A549 (cell line): ENCODE measurements at regions not wholly inside any gene's neighbourhood (a gene's known extent, or its start where the extent isn't known, plus 50 kb on each side); places are given as distances from the start of the nearest gene placed in this dataset.

ENCODE experiments used
- ATAC-seq, 2 experiments: fragments of 200-7000 bp in 1 of 2; fragments of >200 bp in 1 of 2; cut with Nextera tagmentation in 1 of 2; cut with Tn5 transposase in 1 of 2; 3 replicates each; pipeline versions ENCODE4 v1.8.0 to v1.9.1; 2018 to 2020; ENCODE audit warnings: mild to moderate bottlenecking in 1 of 2, moderate library complexity in 1 of 2
- CTCF ChIA-PET: fragments of 300-600 bp; sonication (Branson Sonifier 250); formaldehyde crosslinking; extraction: SDS; loops from one replicate; lab custom pipeline; 2021; ENCODE audit warnings: antibody characterized with exemption, inconsistent platforms; lab: Yijun Ruan, JAX
- POLR2A ChIA-PET: fragments of 350-600 bp; formaldehyde crosslinking; extraction: SDS; loops from one replicate; lab custom pipeline; 2021; ENCODE audit warnings: antibody characterized with exemption, inconsistent platforms; lab: Yijun Ruan, JAX
- DNase-seq, 2 experiments: peaks; one replicate each; pipeline versions ENCODE4 v3.0.0 to v3.0.0-alpha.2; 2011 to 2016; ENCODE audit warnings: low read depth in 1 of 2, low spot score in 1 of 2
- FAIRE-seq: peaks from 2 replicates; lab custom pipeline; 2011; peaks lifted over from hg19 to GRCh38; lab: Jason Lieb, UNC
- H3K27ac ChIP-seq, 2 experiments: fragments of >200 bp; sonication (Bioruptor Twin); formaldehyde crosslinking; 3 replicates each; pipeline ENCODE4 v1.5.1; 2016 to 2017
- H3K4me1 ChIP-seq: fragments of >200 bp; sonication (Bioruptor Twin); formaldehyde crosslinking; 3 replicates; pipeline ENCODE4 v1.6.1; 2016
- H3K4me2 ChIP-seq: fragments of >200 bp; sonication (Bioruptor Twin); formaldehyde crosslinking; 3 replicates; pipeline ENCODE4 v1.6.1; 2016
- H3K4me3 ChIP-seq: fragments of >200 bp; sonication (Bioruptor Twin); formaldehyde crosslinking; 3 replicates; pipeline ENCODE4 v1.5.1; 2016
- H3K9me3 ChIP-seq: fragments of >200 bp; sonication (Bioruptor Twin); formaldehyde crosslinking; 3 replicates; pipeline ENCODE4 v1.6.1; 2016
- BHLHE40 ChIP-seq: IDR thresholded peaks from 2 replicates; pipeline ENCODE4 v1.6.1; 2012; ENCODE audit warnings: low read depth, low read length, inconsistent platforms
- CEBPB ChIP-seq, 2 experiments: fragments of >200 bp in 1 of 2; sonication (Bioruptor Twin) in 1 of 2; formaldehyde crosslinking in 1 of 2; IDR thresholded peaks; 2 replicates each; pipeline ENCODE4 v1.6.1; 2012 to 2016
- CHD2 ChIP-seq: fragments of 150-350 bp; IDR thresholded peaks from 2 replicates; pipeline ENCODE4 v1.6.1; 2014; ENCODE audit warnings: low read length; ENCODE audit not compliant: partially characterized antibody
- EHF ChIP-seq: fragments of 250-450 bp; sonication (Bioruptor Pico); IDR thresholded peaks from 2 replicates; pipeline ENCODE4 v1.5.0; 2020; ENCODE audit warnings: mild to moderate bottlenecking
- EHMT2 ChIP-seq: fragments of 200-600 bp; sonication (generic); IDR thresholded peaks from 2 replicates; pipeline ENCODE4 v1.6.1; 2016; ENCODE audit warnings: antibody characterized with exemption, low read depth, mild to moderate bottlenecking, moderate library complexity
- EP300 ChIP-seq, 2 experiments: fragments of >200 bp; sonication (Bioruptor Twin); formaldehyde crosslinking; IDR thresholded peaks; 2 replicates in 1 of 2; 3 replicates in 1 of 2; pipeline ENCODE4 v1.6.1; 2016 to 2017
- ESRRA ChIP-seq: fragments of 150-350 bp; IDR thresholded peaks from 2 replicates; pipeline ENCODE4 v1.6.1; 2014; ENCODE audit warnings: mild to moderate bottlenecking, low read length, borderline replicate concordance
- FOXS1 ChIP-seq: fragments of 250-450 bp; sonication (Bioruptor Pico); IDR thresholded peaks from 2 replicates; pipeline ENCODE4 v1.5.0; 2020; ENCODE audit warnings: mild to moderate bottlenecking, moderate library complexity
- HDAC2 ChIP-seq: fragments of 200-600 bp; sonication (generic); IDR thresholded peaks from 2 replicates; pipeline ENCODE4 v1.6.1; 2016
- HEYL ChIP-seq: fragments of 250-450 bp; sonication (Bioruptor Pico); IDR thresholded peaks from 2 replicates; pipeline ENCODE4 v1.8.0; 2021; ENCODE audit warnings: mild to moderate bottlenecking, moderate library complexity
- HOXA7 ChIP-seq: fragments of 250-450 bp; sonication (Bioruptor Pico); IDR thresholded peaks from 2 replicates; pipeline ENCODE4 v1.5.0; 2020; ENCODE audit warnings: mild to moderate bottlenecking, moderate library complexity
- HOXB13 ChIP-seq: fragments of 250-450 bp; sonication (Bioruptor Pico); IDR thresholded peaks from 2 replicates; pipeline ENCODE4 v1.5.0; 2020; ENCODE audit warnings: low read depth, mild to moderate bottlenecking, moderate library complexity
- JUN ChIP-seq, 2 experiments: fragments of >200 bp; sonication (Bioruptor Twin); formaldehyde crosslinking; IDR thresholded peaks; 2 replicates in 1 of 2; 3 replicates in 1 of 2; pipeline ENCODE4 v1.6.1; 2016 to 2017
- KDM1A ChIP-seq: fragments of 200-600 bp; sonication (generic); IDR thresholded peaks from 2 replicates; pipeline ENCODE4 v1.6.1; 2016; ENCODE audit warnings: low read depth, mild to moderate bottlenecking
- MAZ ChIP-seq: fragments of 150-350 bp; IDR thresholded peaks from 2 replicates; pipeline ENCODE4 v1.6.1; 2014; ENCODE audit warnings: antibody characterized with exemption, low read depth, low read length, borderline replicate concordance
- MYC ChIP-seq: IDR thresholded peaks from 2 replicates; pipeline ENCODE4 v1.6.1; 2012; ENCODE audit warnings: mild to moderate bottlenecking, inconsistent platforms, low read length, improper control_type of control experiment, borderline replicate concordance
- NPAS2 ChIP-seq: fragments of 250-450 bp; sonication (Bioruptor Pico); IDR thresholded peaks from 2 replicates; pipeline ENCODE4 v1.8.0; 2022; ENCODE audit warnings: mild to moderate bottlenecking, moderate library complexity, borderline replicate concordance
- PHF8 ChIP-seq: fragments of 200-600 bp; sonication (generic); IDR thresholded peaks from 2 replicates; pipeline ENCODE4 v1.6.1; 2016; ENCODE audit warnings: low read depth, mild to moderate bottlenecking, antibody characterized with exemption, moderate library complexity, borderline replicate concordance
- POLR2A ChIP-seq: IDR thresholded peaks from 2 replicates; pipeline ENCODE4 v1.6.1; 2012; ENCODE audit warnings: mild to moderate bottlenecking, low read length
- SREBF2 ChIP-seq: fragments of 450-650 bp; IDR thresholded peaks from 2 replicates; pipeline ENCODE4 v1.6.1; 2014; ENCODE audit warnings: mild to moderate bottlenecking, moderate library complexity
- TP53 ChIP-seq: fragments of 250-450 bp; sonication (Bioruptor Pico); IDR thresholded peaks from 2 replicates; pipeline ENCODE4 v1.5.0; 2021; ENCODE audit warnings: mild to moderate bottlenecking, moderate library complexity
- ZC3H11A ChIP-seq: fragments of 450-650 bp; IDR thresholded peaks from 2 replicates; pipeline ENCODE4 v1.6.1; 2014; ENCODE audit warnings: antibody characterized with exemption, mild to moderate bottlenecking
- ZSCAN20 ChIP-seq: fragments of 250-450 bp; sonication (Bioruptor Pico); IDR thresholded peaks from 2 replicates; pipeline ENCODE4 v1.8.0; 2022; ENCODE audit warnings: mild to moderate bottlenecking, moderate library complexity
- WGBS: methylation state at CpG from one replicate; pipeline ENCODE4 v1.1.6; 2017; ENCODE audit errors: missing lambda C conversion rate; 5-methylcytosine and 5-hydroxymethylcytosine counted together
- TF ChIP-seq, protein P1 (sequence below): fragments of >200 bp; sonication (Bioruptor Twin); formaldehyde crosslinking; IDR thresholded peaks from 2 replicates; pipeline ENCODE4 v1.6.1; 2016
- TF ChIP-seq, protein P2 (sequence below): fragments of >200 bp; sonication (Bioruptor Twin); formaldehyde crosslinking; IDR thresholded peaks from 3 replicates; pipeline ENCODE4 v1.5.1; 2016
- TF ChIP-seq, protein P3 (sequence below): fragments of >200 bp; sonication (Bioruptor Twin); formaldehyde crosslinking; IDR thresholded peaks from 3 replicates; pipeline ENCODE4 v1.6.1; 2016
- TF ChIP-seq, protein P4 (sequence below): fragments of 250-450 bp; sonication (Bioruptor Pico); IDR thresholded peaks from 2 replicates; pipeline ENCODE4 v1.5.0; 2021; ENCODE audit warnings: mild to moderate bottlenecking, moderate library complexity, borderline replicate concordance
- TF ChIP-seq, protein P5 (sequence below): fragments of 250-450 bp; sonication (Bioruptor Pico); IDR thresholded peaks from 2 replicates; pipeline ENCODE4 v1.5.0; 2020; ENCODE audit warnings: low read depth, mild to moderate bottlenecking, moderate library complexity
- TF ChIP-seq, protein P6 (sequence below): IDR thresholded peaks from 2 replicates; pipeline ENCODE4 v1.6.1; 2012; ENCODE audit warnings: low read depth, borderline replicate concordance
- TF ChIP-seq, protein P7 (sequence below): IDR thresholded peaks from 2 replicates; pipeline ENCODE4 v1.6.1; 2012

DNA sequence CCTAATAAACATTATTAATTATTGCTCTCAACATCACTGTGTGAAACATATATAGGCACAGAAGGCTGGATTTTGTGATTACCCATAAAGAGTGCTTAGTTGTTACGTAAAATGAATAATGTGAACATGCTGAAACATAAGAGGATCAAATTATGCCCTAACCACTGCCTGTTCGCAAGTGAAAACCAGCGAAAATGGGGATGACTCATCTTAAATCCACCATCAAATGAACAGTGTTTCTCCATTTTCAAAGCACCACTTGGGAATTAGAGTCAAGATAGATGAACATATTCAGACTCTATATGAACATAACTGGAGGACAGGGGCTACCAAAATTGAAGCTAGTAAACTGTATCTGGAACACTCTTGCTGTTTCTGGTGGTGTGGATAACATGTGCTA lies 386.2 kb downstream of the HHIPL2 start:
- no peak for ATAC-seq
- POLR2A ChIA-PET = no interaction called here
- Histone ChIP-seq H3K4me1 (no peaks in the 10 kb centered on the region), H3K4me3 (no peak overlapping the region), H3K9me3 (no peaks in the 10 kb centered on the region), H3K4me2 (no peak overlapping the region), H3K27ac (no peak overlapping the region)
- CTCF ChIA-PET = interaction anchor here (1.3 to 1.9 kb wide), 2 partner anchors 10 to 294 kb away, joined by 3 to 6 read pairs; no protein-coding TSS in a partner anchor
- FAIRE-seq = no peak
- DNase-seq = no peak
- TF ChIP-seq ESRRA (no peak), CHD2 (no peak), HOXA7 (no peak), ZC3H11A (no peak), EHMT2 (no peak)
- TF ChIP-seq, protein P1, sequence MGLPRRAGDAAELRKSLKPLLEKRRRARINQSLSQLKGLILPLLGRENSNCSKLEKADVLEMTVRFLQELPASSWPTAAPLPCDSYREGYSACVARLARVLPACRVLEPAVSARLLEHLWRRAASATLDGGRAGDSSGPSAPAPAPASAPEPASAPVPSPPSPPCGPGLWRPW = no peak
- TF ChIP-seq, protein P2, sequence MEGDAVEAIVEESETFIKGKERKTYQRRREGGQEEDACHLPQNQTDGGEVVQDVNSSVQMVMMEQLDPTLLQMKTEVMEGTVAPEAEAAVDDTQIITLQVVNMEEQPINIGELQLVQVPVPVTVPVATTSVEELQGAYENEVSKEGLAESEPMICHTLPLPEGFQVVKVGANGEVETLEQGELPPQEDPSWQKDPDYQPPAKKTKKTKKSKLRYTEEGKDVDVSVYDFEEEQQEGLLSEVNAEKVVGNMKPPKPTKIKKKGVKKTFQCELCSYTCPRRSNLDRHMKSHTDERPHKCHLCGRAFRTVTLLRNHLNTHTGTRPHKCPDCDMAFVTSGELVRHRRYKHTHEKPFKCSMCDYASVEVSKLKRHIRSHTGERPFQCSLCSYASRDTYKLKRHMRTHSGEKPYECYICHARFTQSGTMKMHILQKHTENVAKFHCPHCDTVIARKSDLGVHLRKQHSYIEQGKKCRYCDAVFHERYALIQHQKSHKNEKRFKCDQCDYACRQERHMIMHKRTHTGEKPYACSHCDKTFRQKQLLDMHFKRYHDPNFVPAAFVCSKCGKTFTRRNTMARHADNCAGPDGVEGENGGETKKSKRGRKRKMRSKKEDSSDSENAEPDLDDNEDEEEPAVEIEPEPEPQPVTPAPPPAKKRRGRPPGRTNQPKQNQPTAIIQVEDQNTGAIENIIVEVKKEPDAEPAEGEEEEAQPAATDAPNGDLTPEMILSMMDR = no peak
- WGBS = 50% methylated on average over 3 of the region's 3 CpGs

DNA sequence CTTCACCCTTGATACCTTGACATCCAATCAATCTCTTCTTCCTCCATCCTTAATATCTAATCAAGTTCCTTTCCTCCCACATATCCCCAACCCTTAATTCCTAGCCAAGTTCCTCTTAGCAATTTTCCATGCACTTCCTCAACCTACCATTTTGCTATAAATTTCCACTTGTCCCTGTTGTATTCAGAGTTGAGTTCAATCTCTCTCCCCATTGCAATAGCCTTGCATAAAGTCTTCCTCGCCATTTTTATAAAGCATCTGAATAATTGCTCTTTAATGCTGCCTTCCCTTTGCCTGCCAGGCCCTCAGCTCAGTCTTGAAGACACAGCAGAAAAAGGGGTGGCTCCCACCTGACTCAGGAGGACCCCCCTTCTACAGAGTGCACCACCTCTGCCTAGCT lies 390.3 kb downstream of the HHIPL2 start:
- ChIA-PET CTCF (interaction anchor here (1.0 kb wide), 1 partner anchor 297 kb away, joined by 3 read pairs; no protein-coding TSS in a partner anchor), POLR2A (no interaction called here)
- FAIRE-seq = no peak

DNA sequence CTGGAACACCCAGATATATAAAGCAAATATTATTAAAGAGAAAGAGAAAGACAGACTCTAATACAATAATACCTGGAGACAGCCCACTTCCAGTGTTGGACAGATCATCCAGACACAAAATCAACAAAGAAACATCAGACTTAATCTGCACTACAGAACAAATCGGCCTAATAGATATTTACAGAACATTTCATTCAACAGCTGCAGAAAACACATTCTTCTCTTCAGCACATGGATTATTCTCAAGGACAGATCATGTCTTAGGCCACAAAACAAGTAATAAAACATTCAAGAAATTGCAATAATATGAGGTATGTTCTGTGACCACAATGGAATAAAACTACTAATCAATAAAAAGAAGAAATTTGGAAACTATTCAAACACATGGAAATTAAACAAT lies 398.3 kb upstream of the DUSP10 start:
- no peak for DNase-seq
- Histone ChIP-seq H3K27ac (no peak overlapping the region), H3K4me3 (no peak overlapping the region), H3K4me1 (no peaks in the 10 kb centered on the region), H3K4me2 (no peak overlapping the region), H3K9me3 (no peaks in the 10 kb centered on the region)
- TF ChIP-seq, protein P3, sequence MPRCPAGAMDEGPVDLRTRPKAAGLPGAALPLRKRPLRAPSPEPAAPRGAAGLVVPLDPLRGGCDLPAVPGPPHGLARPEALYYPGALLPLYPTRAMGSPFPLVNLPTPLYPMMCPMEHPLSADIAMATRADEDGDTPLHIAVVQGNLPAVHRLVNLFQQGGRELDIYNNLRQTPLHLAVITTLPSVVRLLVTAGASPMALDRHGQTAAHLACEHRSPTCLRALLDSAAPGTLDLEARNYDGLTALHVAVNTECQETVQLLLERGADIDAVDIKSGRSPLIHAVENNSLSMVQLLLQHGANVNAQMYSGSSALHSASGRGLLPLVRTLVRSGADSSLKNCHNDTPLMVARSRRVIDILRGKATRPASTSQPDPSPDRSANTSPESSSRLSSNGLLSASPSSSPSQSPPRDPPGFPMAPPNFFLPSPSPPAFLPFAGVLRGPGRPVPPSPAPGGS = no peak
- TF ChIP-seq EHF (CRISPR knock-in tag) = no peak
- TF ChIP-seq TP53 = no peak
- TF ChIP-seq, protein P4, sequence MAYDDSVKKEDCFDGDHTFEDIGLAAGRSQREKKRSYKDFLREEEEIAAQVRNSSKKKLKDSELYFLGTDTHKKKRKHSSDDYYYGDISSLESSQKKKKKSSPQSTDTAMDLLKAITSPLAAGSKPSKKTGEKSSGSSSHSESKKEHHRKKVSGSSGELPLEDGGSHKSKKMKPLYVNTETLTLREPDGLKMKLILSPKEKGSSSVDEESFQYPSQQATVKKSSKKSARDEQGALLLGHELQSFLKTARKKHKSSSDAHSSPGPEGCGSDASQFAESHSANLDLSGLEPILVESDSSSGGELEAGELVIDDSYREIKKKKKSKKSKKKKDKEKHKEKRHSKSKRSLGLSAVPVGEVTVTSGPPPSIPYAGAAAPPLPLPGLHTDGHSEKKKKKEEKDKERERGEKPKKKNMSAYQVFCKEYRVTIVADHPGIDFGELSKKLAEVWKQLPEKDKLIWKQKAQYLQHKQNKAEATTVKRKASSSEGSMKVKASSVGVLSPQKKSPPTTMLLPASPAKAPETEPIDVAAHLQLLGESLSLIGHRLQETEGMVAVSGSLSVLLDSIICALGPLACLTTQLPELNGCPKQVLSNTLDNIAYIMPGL = no peak
- TF ChIP-seq SREBF2 = no peak
- no peak for TF ChIP-seq ZSCAN20 (CRISPR knock-in tag)
- no peak for TF ChIP-seq JUN (IDR thresholded peaks at IDR 0.05)
- TF ChIP-seq, protein P5, sequence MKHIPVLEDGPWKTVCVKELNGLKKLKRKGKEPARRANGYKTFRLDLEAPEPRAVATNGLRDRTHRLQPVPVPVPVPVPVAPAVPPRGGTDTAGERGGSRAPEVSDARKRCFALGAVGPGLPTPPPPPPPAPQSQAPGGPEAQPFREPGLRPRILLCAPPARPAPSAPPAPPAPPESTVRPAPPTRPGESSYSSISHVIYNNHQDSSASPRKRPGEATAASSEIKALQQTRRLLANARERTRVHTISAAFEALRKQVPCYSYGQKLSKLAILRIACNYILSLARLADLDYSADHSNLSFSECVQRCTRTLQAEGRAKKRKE = no peak
- no peak for TF ChIP-seq MAZ
- no peak for TF ChIP-seq KDM1A
- TF ChIP-seq CEBPB (IDR thresholded peaks at IDR 0.05) = no peak
- no peak for TF ChIP-seq PHF8
- no peak for TF ChIP-seq HDAC2
- CTCF ChIA-PET = no interaction called here
- no peak for FAIRE-seq
- POLR2A ChIA-PET = no interaction called here
- no peak for ATAC-seq
- WGBS = 3% methylated on average over 1 of the region's 1 CpG

More for the DNA sequence above, 390.3 kb downstream of the HHIPL2 start:
- H3K4me1 ChIP-seq = no peaks in the 10 kb centered on the region
- H3K27ac ChIP-seq = no peak overlapping the region
- no peaks in the 10 kb centered on the region for H3K9me3 ChIP-seq
- ATAC-seq = no peak
- TF ChIP-seq NPAS2 (no peak), HDAC2 (no peak), POLR2A (no peak), JUN (IDR thresholded peaks at IDR 0.05) (no peak), FOXS1 (CRISPR knock-in tag) (no peak), HOXA7 (no peak), EP300 (IDR thresholded peaks at IDR 0.05) (no peak), MYC (no peak), HEYL (CRISPR knock-in tag) (no peak), HOXB13 (no peak), BHLHE40 (no peak)
- TF ChIP-seq, protein P6, sequence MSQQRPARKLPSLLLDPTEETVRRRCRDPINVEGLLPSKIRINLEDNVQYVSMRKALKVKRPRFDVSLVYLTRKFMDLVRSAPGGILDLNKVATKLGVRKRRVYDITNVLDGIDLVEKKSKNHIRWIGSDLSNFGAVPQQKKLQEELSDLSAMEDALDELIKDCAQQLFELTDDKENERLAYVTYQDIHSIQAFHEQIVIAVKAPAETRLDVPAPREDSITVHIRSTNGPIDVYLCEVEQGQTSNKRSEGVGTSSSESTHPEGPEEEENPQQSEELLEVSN = no peak
- TF ChIP-seq, protein P7, sequence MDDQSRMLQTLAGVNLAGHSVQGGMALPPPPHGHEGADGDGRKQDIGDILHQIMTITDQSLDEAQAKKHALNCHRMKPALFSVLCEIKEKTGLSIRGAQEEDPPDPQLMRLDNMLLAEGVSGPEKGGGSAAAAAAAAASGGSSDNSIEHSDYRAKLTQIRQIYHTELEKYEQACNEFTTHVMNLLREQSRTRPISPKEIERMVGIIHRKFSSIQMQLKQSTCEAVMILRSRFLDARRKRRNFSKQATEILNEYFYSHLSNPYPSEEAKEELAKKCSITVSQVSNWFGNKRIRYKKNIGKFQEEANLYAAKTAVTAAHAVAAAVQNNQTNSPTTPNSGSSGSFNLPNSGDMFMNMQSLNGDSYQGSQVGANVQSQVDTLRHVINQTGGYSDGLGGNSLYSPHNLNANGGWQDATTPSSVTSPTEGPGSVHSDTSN = no peak
- TF ChIP-seq, all 56 proteins: peak for 0
- Histone ChIP-seq H3K4me3 (no peak overlapping the region), H3K4me2 (no peak overlapping the region)
- WGBS = 7% methylated on average over 1 of the region's 1 CpG
- DNase-seq = no peak
